ENCODE measurements at regions not wholly inside any gene's neighbourhood (a gene's known extent, or its start where the extent isn't known, plus 50 kb on each side); places are given as distances from the start of the nearest gene placed in this dataset.
A peak's percentile ranks its signal among the peaks of the same experiment; 100 is the strongest.

DNA sequence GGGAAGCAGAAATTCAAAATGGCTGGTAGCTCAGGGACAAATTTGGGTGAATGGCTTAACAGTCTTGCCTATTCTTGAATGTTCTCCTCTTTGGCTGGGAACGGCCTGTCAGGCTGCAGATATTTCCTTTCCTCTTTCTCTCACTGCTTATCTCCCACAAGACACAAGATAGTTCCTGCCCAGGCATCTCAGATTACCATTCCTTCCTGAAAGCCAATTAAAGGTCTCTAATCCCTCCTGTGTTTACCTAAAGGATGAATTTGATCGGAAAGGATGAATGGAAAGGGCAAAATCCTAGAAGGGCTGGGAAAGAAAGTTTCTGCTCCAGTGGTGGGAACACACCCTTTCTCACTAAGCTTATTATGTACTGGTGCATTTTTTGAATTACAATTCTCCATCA lies 95.9 kb upstream of the JAG1 start:
- no peak overlapping the region for H3K9ac ChIP-seq (ENCODE audit: low read depth in 1 of 2, low read length in 2 of 2)
- H3K27ac ChIP-seq (ENCODE audit: low read depth in 2 of 2, low read length in 2 of 2), result no peak overlapping the region
- no peaks in the 10 kb centered on the region for H3K9me3 ChIP-seq (ENCODE audit: control insufficient read depth in 2 of 2, low read length in 2 of 2)
- no peaks in the 10 kb centered on the region for H3K36me3 ChIP-seq (ENCODE audit: control insufficient read depth in 2 of 2, insufficient read depth in 2 of 2, low read length in 2 of 2)
- no peaks in the 10 kb centered on the region for H3K4me1 ChIP-seq (ENCODE audit: control insufficient read depth in 2 of 2, insufficient read depth in 2 of 2, low read length in 2 of 2)
- H3K4me3 ChIP-seq (ENCODE audit: low read length in 2 of 2), result no peak overlapping the region
- H3K27me3 ChIP-seq (ENCODE audit: control insufficient read depth in 2 of 2, insufficient read depth in 2 of 2, low read length in 2 of 2), result no peaks in the 10 kb centered on the region

DNA sequence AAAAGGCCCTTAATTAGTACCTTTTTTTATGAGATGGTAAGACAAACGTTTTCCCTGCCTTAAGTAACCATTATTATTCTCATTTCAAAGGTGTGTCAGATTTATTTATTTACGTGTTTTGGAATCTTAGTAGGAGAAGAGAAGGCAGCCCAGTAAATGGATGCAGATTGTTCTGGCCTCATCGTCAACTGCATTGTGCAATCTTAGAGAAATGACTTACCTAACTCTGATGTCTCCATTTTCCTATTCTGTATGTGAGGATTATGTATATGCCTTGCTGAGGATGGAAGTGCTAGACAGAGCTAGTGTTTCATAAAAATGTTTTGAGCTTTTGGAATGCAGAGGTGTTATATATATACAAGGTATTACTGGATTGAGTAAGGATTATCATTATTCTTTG lies 97.0 kb upstream of the JAG1 start:
- H3K27ac ChIP-seq (ENCODE audit: low read depth in 2 of 2, low read length in 2 of 2), result no peak overlapping the region
- H3K27me3 ChIP-seq (ENCODE audit: control insufficient read depth in 2 of 2, insufficient read depth in 2 of 2, low read length in 2 of 2), result no peaks in the 10 kb centered on the region
- no peak overlapping the region for H3K4me3 ChIP-seq (ENCODE audit: low read length in 2 of 2)
- H3K4me1 ChIP-seq (ENCODE audit: control insufficient read depth in 2 of 2, insufficient read depth in 2 of 2, low read length in 2 of 2), result no peaks in the 10 kb centered on the region
- no peak overlapping the region for H3K9ac ChIP-seq (ENCODE audit: low read depth in 1 of 2, low read length in 2 of 2)
- no peaks in the 10 kb centered on the region for H3K9me3 ChIP-seq (ENCODE audit: control insufficient read depth in 2 of 2, low read length in 2 of 2)
- H3K36me3 ChIP-seq (ENCODE audit: control insufficient read depth in 2 of 2, insufficient read depth in 2 of 2, low read length in 2 of 2), result no peaks in the 10 kb centered on the region

DNA sequence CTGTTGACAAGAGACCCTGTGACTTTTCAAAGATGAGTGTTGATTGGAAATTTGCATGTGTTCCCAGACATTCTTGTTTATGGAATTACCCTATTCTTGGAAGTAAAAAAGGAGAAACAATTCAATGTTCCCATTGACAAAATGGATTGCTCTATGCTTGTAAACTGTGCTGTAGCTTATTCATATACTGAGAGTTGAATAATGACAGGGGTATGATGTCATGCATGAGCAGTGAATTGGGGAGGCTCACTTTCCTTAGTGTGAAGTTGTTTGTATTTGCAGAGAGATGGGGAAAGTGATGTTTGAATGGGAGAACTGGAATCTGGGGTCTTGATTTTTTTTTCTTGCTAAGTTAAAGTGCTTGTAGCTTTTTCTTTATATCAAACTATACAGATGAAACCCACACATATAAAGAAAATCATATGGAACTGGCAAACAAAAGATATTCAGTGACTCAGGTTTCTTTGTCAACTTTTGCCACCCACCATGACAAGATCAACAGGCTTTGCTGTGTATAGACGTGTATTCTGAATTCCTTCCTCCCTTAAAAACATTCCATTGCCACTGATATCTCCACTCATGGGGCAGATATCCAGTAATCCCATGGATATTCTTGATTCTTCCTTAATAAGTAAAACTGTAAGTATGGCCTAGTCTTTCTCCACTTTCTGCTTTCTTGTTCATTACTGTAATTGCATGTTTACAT lies 97.8 kb upstream of the JAG1 start:
- Histone ChIP-seq H3K36me3 (ENCODE audit: control insufficient read depth in 2 of 2, insufficient read depth in 2 of 2, low read length in 2 of 2) (no peaks in the 10 kb centered on the region), H3K27ac (ENCODE audit: low read depth in 2 of 2, low read length in 2 of 2) (no peak overlapping the region), H3K9me3 (ENCODE audit: control insufficient read depth in 2 of 2, low read length in 2 of 2) (no peaks in the 10 kb centered on the region), H3K27me3 (ENCODE audit: control insufficient read depth in 2 of 2, insufficient read depth in 2 of 2, low read length in 2 of 2) (no peaks in the 10 kb centered on the region), H3K9ac (ENCODE audit: low read depth in 1 of 2, low read length in 2 of 2) (no peak overlapping the region), H3K4me1 (ENCODE audit: control insufficient read depth in 2 of 2, insufficient read depth in 2 of 2, low read length in 2 of 2) (no peaks in the 10 kb centered on the region), H3K4me3 (ENCODE audit: low read length in 2 of 2) (no peak overlapping the region)

- Histone ChIP-seq H3K4me1 (ENCODE audit: control insufficient read depth in 2 of 2, insufficient read depth in 2 of 2, low read length in 2 of 2) (no peaks in the 10 kb centered on the region), H3K36me3 (ENCODE audit: control insufficient read depth in 2 of 2, insufficient read depth in 2 of 2, low read length in 2 of 2) (no peaks in the 10 kb centered on the region), H3K9me3 (ENCODE audit: control insufficient read depth in 2 of 2, low read length in 2 of 2) (no peaks in the 10 kb centered on the region), H3K27ac (ENCODE audit: low read depth in 2 of 2, low read length in 2 of 2) (no peak overlapping the region), H3K4me3 (ENCODE audit: low read length in 2 of 2) (no peak overlapping the region), H3K9ac (ENCODE audit: low read depth in 1 of 2, low read length in 2 of 2) (no peak overlapping the region), H3K27me3 (ENCODE audit: control insufficient read depth in 2 of 2, insufficient read depth in 2 of 2, low read length in 2 of 2) (no peaks in the 10 kb centered on the region)
Observed at GRCh38 chr20:10774357-10774943, 100.7 kb upstream of the JAG1 start.

DNA sequence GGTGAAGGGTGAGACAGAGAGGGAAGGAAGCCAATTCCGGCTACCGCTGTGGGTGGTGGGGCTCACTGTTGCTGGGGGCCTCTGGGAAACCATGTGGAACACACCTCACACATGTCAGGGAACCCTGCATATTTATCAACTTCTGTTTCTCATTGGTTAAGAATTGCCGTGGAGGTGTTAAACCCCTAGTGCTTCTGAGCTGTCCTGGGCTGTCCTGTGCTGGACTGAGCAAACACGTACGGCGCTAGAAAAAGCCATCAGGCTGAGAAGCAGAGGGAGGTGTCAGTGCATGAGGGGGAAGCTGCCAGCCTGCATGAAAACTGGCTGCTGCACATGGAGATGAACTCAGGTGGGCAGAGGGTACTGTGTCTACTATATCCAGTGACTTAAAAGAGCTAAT lies 103.9 kb upstream of the JAG1 start:
- H3K27me3 ChIP-seq (ENCODE audit: control insufficient read depth in 2 of 2, insufficient read depth in 2 of 2, low read length in 2 of 2), result no peaks in the 10 kb centered on the region
- no peak overlapping the region for H3K9ac ChIP-seq (ENCODE audit: low read depth in 1 of 2, low read length in 2 of 2)
- H3K27ac ChIP-seq (ENCODE audit: low read depth in 2 of 2, low read length in 2 of 2), result no peak overlapping the region
- H3K9me3 ChIP-seq (ENCODE audit: control insufficient read depth in 2 of 2, low read length in 2 of 2), result no peaks in the 10 kb centered on the region
- H3K4me3 ChIP-seq (ENCODE audit: low read length in 2 of 2), result no peak overlapping the region
- H3K4me1 ChIP-seq (ENCODE audit: control insufficient read depth in 2 of 2, insufficient read depth in 2 of 2, low read length in 2 of 2), result no peaks in the 10 kb centered on the region
- no peaks in the 10 kb centered on the region for H3K36me3 ChIP-seq (ENCODE audit: control insufficient read depth in 2 of 2, insufficient read depth in 2 of 2, low read length in 2 of 2)

GRCh38 chr20:10779911-10780310 lies 106.1 kb upstream of the JAG1 start:
- H3K27ac ChIP-seq (ENCODE audit: low read depth in 2 of 2, low read length in 2 of 2), result no peak overlapping the region
- H3K27me3 ChIP-seq (ENCODE audit: control insufficient read depth in 2 of 2, insufficient read depth in 2 of 2, low read length in 2 of 2), result no peaks in the 10 kb centered on the region
- no peak overlapping the region for H3K9ac ChIP-seq (ENCODE audit: low read depth in 1 of 2, low read length in 2 of 2)
- no peak overlapping the region for H3K4me3 ChIP-seq (ENCODE audit: low read length in 2 of 2)
- no peaks in the 10 kb centered on the region for H3K36me3 ChIP-seq (ENCODE audit: control insufficient read depth in 2 of 2, insufficient read depth in 2 of 2, low read length in 2 of 2)
- H3K9me3 ChIP-seq (ENCODE audit: control insufficient read depth in 2 of 2, low read length in 2 of 2), result no peaks in the 10 kb centered on the region
- H3K4me1 ChIP-seq (ENCODE audit: control insufficient read depth in 2 of 2, insufficient read depth in 2 of 2, low read length in 2 of 2), result peaks cover 0 to 2% of the 10 kb centered on the region in 2 donors

GRCh38 chr20:10780901-10781300 lies 107.1 kb upstream of the JAG1 start:
- Histone ChIP-seq H3K9me3 (ENCODE audit: control insufficient read depth in 2 of 2, low read length in 2 of 2) (no peaks in the 10 kb centered on the region), H3K4me1 (ENCODE audit: control insufficient read depth in 2 of 2, insufficient read depth in 2 of 2, low read length in 2 of 2) (peaks cover 0 to 2% of the 10 kb centered on the region in 2 donors), H3K27ac (ENCODE audit: low read depth in 2 of 2, low read length in 2 of 2) (no peak overlapping the region), H3K36me3 (ENCODE audit: control insufficient read depth in 2 of 2, insufficient read depth in 2 of 2, low read length in 2 of 2) (no peaks in the 10 kb centered on the region), H3K4me3 (ENCODE audit: low read length in 2 of 2) (no peak overlapping the region), H3K27me3 (ENCODE audit: control insufficient read depth in 2 of 2, insufficient read depth in 2 of 2, low read length in 2 of 2) (no peaks in the 10 kb centered on the region), H3K9ac (ENCODE audit: low read depth in 1 of 2, low read length in 2 of 2) (no peak overlapping the region)

DNA sequence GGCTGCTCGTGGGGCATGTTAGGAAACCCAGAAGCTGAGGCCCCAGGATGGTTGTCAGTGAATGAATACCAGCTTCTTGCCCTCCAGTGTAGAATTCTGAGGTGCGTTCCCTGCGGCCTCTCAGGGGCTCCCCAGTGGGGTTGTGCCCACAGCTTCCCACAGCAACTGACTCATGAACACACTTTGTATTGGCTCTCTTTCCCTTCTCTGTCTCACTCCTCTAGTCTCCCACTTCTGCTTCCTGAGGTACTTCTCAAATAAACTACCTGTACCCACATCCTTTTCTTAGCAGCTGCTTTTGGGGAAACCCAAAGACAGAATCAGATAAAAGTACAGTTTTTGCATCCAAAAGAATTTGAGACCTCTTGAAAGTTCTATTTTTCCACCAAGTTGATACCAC lies 107.7 kb upstream of the JAG1 start:
- H3K9ac ChIP-seq (ENCODE audit: low read depth in 1 of 2, low read length in 2 of 2), result no peak overlapping the region
- no peaks in the 10 kb centered on the region for H3K36me3 ChIP-seq (ENCODE audit: control insufficient read depth in 2 of 2, insufficient read depth in 2 of 2, low read length in 2 of 2)

GRCh38 chr20:10783707-10784553 lies 110.1 kb upstream of the JAG1 start:
- Histone ChIP-seq H3K36me3 (ENCODE audit: control insufficient read depth in 2 of 2, insufficient read depth in 2 of 2, low read length in 2 of 2) (no peaks in the 10 kb centered on the region), H3K27ac (ENCODE audit: low read depth in 2 of 2, low read length in 2 of 2) (peak overlapping the region in 1 of 2 donors; percentile 5), H3K4me3 (ENCODE audit: low read length in 2 of 2) (peak overlapping the region in 1 of 2 donors; percentile 14), H3K27me3 (ENCODE audit: control insufficient read depth in 2 of 2, insufficient read depth in 2 of 2, low read length in 2 of 2) (no peaks in the 10 kb centered on the region), H3K4me1 (ENCODE audit: control insufficient read depth in 2 of 2, insufficient read depth in 2 of 2, low read length in 2 of 2) (peaks cover 0 to 2% of the 10 kb centered on the region in 2 donors), H3K9me3 (ENCODE audit: control insufficient read depth in 2 of 2, low read length in 2 of 2) (no peaks in the 10 kb centered on the region), H3K9ac (ENCODE audit: low read depth in 1 of 2, low read length in 2 of 2) (no peak overlapping the region)

More for the DNA sequence above, 107.7 kb upstream of the JAG1 start:
- Histone ChIP-seq H3K27me3 (ENCODE audit: control insufficient read depth in 2 of 2, insufficient read depth in 2 of 2, low read length in 2 of 2) (no peaks in the 10 kb centered on the region), H3K9me3 (ENCODE audit: control insufficient read depth in 2 of 2, low read length in 2 of 2) (no peaks in the 10 kb centered on the region), H3K27ac (ENCODE audit: low read depth in 2 of 2, low read length in 2 of 2) (no peak overlapping the region), H3K4me3 (ENCODE audit: low read length in 2 of 2) (no peak overlapping the region), H3K4me1 (ENCODE audit: control insufficient read depth in 2 of 2, insufficient read depth in 2 of 2, low read length in 2 of 2) (peaks cover 0 to 2% of the 10 kb centered on the region in 2 donors)

DNA sequence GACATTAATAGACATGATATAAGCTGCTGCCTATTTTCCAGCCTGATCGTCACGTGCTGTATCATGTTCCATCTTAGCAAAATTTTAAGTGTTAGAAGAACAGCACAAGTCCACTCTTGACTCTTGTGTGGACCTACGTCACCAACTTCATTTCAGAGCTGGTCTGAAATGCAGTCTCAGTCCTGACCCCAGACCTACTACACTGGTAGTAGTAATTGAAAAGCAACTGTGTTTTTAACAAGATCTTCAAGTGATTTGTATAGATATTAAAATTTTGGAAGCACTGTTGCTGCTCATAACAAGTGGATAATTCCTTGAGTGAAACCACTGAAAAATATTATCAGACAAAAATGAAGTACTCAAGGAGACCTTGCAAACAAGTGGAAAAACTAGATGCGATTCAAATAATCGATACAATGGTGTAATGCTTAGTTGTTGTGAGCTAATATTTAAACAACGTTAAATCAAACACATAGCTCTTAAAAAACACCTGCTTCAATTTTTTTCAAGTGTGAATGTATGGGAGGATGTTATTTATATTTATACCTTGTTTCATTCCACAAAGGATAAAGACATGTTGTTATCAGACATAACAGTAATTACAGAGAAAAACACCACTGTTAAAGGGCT lies 110.9 kb upstream of the JAG1 start:
- no peaks in the 10 kb centered on the region for H3K36me3 ChIP-seq (ENCODE audit: control insufficient read depth in 2 of 2, insufficient read depth in 2 of 2, low read length in 2 of 2)
- no peaks in the 10 kb centered on the region for H3K9me3 ChIP-seq (ENCODE audit: control insufficient read depth in 2 of 2, low read length in 2 of 2)
- H3K4me3 ChIP-seq (ENCODE audit: low read length in 2 of 2), result peak overlapping the region in 1 of 2 donors; percentile 14
- peaks cover 0 to 2% of the 10 kb centered on the region in 2 donors for H3K4me1 ChIP-seq (ENCODE audit: control insufficient read depth in 2 of 2, insufficient read depth in 2 of 2, low read length in 2 of 2)
- H3K27me3 ChIP-seq (ENCODE audit: control insufficient read depth in 2 of 2, insufficient read depth in 2 of 2, low read length in 2 of 2), result no peaks in the 10 kb centered on the region
- H3K9ac ChIP-seq (ENCODE audit: low read depth in 1 of 2, low read length in 2 of 2), result no peak overlapping the region
- peak overlapping the region in 1 of 2 donors; percentile 5 for H3K27ac ChIP-seq (ENCODE audit: low read depth in 2 of 2, low read length in 2 of 2)
